Parathyroid adenoma (tissue), 2 donors: ENCODE measurements at regions not wholly inside any gene's neighbourhood (a gene's known extent, or its start where the extent isn't known, plus 50 kb on each side); places are given as distances from the start of the nearest gene placed in this dataset.

Experiments used
- H2AFZ ChIP-seq: fragments of 300-600 bp; sonication (generic); one replicate; pipeline ENCODE4 v1.7.0; 2017; ENCODE audit warnings: antibody characterized with exemption, mild to moderate bottlenecking
- H3K27ac ChIP-seq: fragments of 300-600 bp; sonication (generic); one replicate; pipeline ENCODE4 v1.7.0; 2017
- H3K27me3 ChIP-seq: fragments of 300-600 bp; sonication (generic); one replicate; pipeline ENCODE4 v1.7.0; 2017; ENCODE audit warnings: low read length; ENCODE audit not compliant: control insufficient read depth, insufficient read depth
- H3K36me3 ChIP-seq: fragments of 300-600 bp; sonication (generic); one replicate; pipeline ENCODE4 v1.7.0; 2017; ENCODE audit warnings: low read length; ENCODE audit not compliant: control insufficient read depth, insufficient read depth
- H3K4me1 ChIP-seq: fragments of 300-600 bp; sonication (generic); one replicate; pipeline ENCODE4 v1.7.0; 2017; ENCODE audit warnings: control low read depth
- H3K4me2 ChIP-seq: fragments of 300-600 bp; sonication (generic); one replicate; pipeline ENCODE4 v1.7.0; 2017; ENCODE audit warnings: low read length
- H3K4me3 ChIP-seq: fragments of 300-600 bp; sonication (generic); one replicate; pipeline ENCODE4 v1.7.0; 2017; ENCODE audit warnings: low read depth, low read length
- H3K79me2 ChIP-seq: fragments of 300-600 bp; sonication (generic); one replicate; pipeline ENCODE4 v1.7.0; 2017; ENCODE audit warnings: control low read depth
- H3K9ac ChIP-seq: fragments of 300-600 bp; sonication (generic); one replicate; pipeline ENCODE4 v1.7.0; 2017; ENCODE audit warnings: mild to moderate bottlenecking
- H3K9me3 ChIP-seq: fragments of 300-600 bp; sonication (generic); one replicate; pipeline ENCODE4 v1.7.0; 2017; ENCODE audit warnings: low read length; ENCODE audit not compliant: control insufficient read depth
- CTCF ChIP-seq: fragments of 300-600 bp; sonication (generic); IDR thresholded peaks from one replicate; pipeline ENCODE4 v1.7.0; 2017; ENCODE audit warnings: antibody characterized with exemption, mild to moderate bottlenecking
- donor health status: primary hyperparathyroidism.

- no peak overlapping the region for H3K9ac ChIP-seq
- H3K4me2 ChIP-seq = no peak overlapping the region
- no peak overlapping the region for H2AFZ ChIP-seq
- no peaks in the 10 kb centered on the region for H3K36me3 ChIP-seq
- H3K4me1 ChIP-seq = no peaks in the 10 kb centered on the region
- H3K27me3 ChIP-seq = no peaks in the 10 kb centered on the region
- H3K9me3 ChIP-seq = no peaks in the 10 kb centered on the region
- no peaks in the 10 kb centered on the region for H3K79me2 ChIP-seq
- no peak for TF ChIP-seq CTCF
- H3K27ac ChIP-seq = no peak overlapping the region
- H3K4me3 ChIP-seq = no peak overlapping the region
Observed at GRCh38 chr6:148154668-148155067, 188.0 kb upstream of the SASH1 start.

- Histone ChIP-seq H3K79me2 (no peaks in the 10 kb centered on the region), H3K9ac (no peak overlapping the region), H3K36me3 (no peaks in the 10 kb centered on the region), H3K4me3 (no peak overlapping the region), H3K27ac (no peak overlapping the region), H3K4me1 (no peaks in the 10 kb centered on the region), H3K4me2 (no peak overlapping the region), H3K27me3 (no peaks in the 10 kb centered on the region), H3K9me3 (no peaks in the 10 kb centered on the region), H2AFZ (no peak overlapping the region)
- no peak for TF ChIP-seq CTCF
Observed at GRCh38 chr6:148155293-148155692, 187.3 kb upstream of the SASH1 start.

- no peak overlapping the region for H3K27ac ChIP-seq
Observed at GRCh38 chr6:148157841-148158240, 184.8 kb upstream of the SASH1 start.

GRCh38 chr6:148164645-148165044, 178.0 kb upstream of the SASH1 start:
- no peaks in the 10 kb centered on the region for H3K79me2 ChIP-seq
- no peak overlapping the region for H3K9ac ChIP-seq
- H3K27me3 ChIP-seq = no peaks in the 10 kb centered on the region
- H3K4me2 ChIP-seq = no peak overlapping the region
- H3K36me3 ChIP-seq = no peaks in the 10 kb centered on the region
- no peak overlapping the region for H2AFZ ChIP-seq
- no peaks in the 10 kb centered on the region for H3K9me3 ChIP-seq
- TF ChIP-seq CTCF = no peak
- no peak overlapping the region for H3K4me3 ChIP-seq
- H3K27ac ChIP-seq = no peak overlapping the region
- no peaks in the 10 kb centered on the region for H3K4me1 ChIP-seq

More at GRCh38 chr6:148157841-148158240, 184.8 kb upstream of the SASH1 start:
- no peak for TF ChIP-seq CTCF
- H3K9ac ChIP-seq = no peak overlapping the region
- H3K4me2 ChIP-seq = no peak overlapping the region
- H3K36me3 ChIP-seq = no peaks in the 10 kb centered on the region
- H3K9me3 ChIP-seq = no peaks in the 10 kb centered on the region
- no peaks in the 10 kb centered on the region for H3K4me1 ChIP-seq
- no peaks in the 10 kb centered on the region for H3K27me3 ChIP-seq
- H2AFZ ChIP-seq = no peak overlapping the region
- no peaks in the 10 kb centered on the region for H3K79me2 ChIP-seq
- H3K4me3 ChIP-seq = no peak overlapping the region

- Histone ChIP-seq H3K27me3 (no peaks in the 10 kb centered on the region), H3K4me1 (peaks cover 5% of the 10 kb centered on the region), H2AFZ (no peak overlapping the region), H3K36me3 (no peaks in the 10 kb centered on the region), H3K9me3 (no peaks in the 10 kb centered on the region), H3K4me3 (no peak overlapping the region), H3K9ac (no peak overlapping the region), H3K4me2 (no peak overlapping the region), H3K79me2 (no peaks in the 10 kb centered on the region), H3K27ac (no peak overlapping the region)
- TF ChIP-seq CTCF = peak; percentile 73
Observed at GRCh38 chr6:148166339-148166968, 176.2 kb upstream of the SASH1 start.
